CD4-positive, alpha-beta T cell treated with Interleukin-17A for 4 hours (primary cell): ENCODE measurements at regions not wholly inside any gene's neighbourhood (a gene's known extent, or its start where the extent isn't known, plus 50 kb on each side); places are given as distances from the start of the nearest gene placed in this dataset.

Source experiments
- DNase-seq: peaks from one replicate; pipeline ENCODE4 v3.0.0-alpha.2; 2020; ENCODE audit warnings: mixed read lengths

- DNase-seq, result no peak
Observed at GRCh38 chr6:47149554-47149953, 107.4 kb upstream of the ADGRF1 start.

- no peak for DNase-seq
Observed at GRCh38 chr6:47149066-47149465, 106.9 kb upstream of the ADGRF1 start.

GRCh38 chr6:47147836-47148344 is 105.8 kb upstream of the ADGRF1 start:
- DNase-seq, result no peak

GRCh38 chr6:47147175-47147727 is 105.1 kb upstream of the ADGRF1 start:
- no peak for DNase-seq

- DNase-seq, result no peak
Observed at GRCh38 chr6:47146431-47147174, 104.5 kb upstream of the ADGRF1 start.

- DNase-seq, result no peak
Observed at GRCh38 chr6:47145212-47145611, 103.1 kb upstream of the ADGRF1 start.

DNA sequence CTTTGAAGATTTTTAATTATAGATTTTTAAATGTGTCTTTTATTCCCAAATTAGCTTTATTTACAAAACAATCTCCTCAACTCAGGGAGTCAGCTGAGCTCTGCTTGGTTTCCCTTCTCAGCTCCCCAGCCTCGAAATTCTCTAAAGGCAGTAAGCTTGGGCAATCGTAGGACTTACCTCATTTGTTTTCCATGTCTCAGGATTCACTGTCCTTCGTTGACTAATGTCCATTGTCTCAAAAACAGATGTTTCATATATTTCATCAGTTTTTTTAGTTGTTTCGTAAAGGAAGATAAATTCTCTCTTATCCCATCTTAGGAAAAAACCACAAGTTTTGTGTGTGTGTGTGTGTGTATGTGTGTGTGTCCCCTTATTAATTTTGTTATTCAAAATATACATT is 102.2 kb upstream of the ADGRF1 start:
- DNase-seq, result no peak

- DNase-seq, result no peak
Observed at GRCh38 chr6:47141963-47142362, 99.8 kb upstream of the ADGRF1 start.

DNA sequence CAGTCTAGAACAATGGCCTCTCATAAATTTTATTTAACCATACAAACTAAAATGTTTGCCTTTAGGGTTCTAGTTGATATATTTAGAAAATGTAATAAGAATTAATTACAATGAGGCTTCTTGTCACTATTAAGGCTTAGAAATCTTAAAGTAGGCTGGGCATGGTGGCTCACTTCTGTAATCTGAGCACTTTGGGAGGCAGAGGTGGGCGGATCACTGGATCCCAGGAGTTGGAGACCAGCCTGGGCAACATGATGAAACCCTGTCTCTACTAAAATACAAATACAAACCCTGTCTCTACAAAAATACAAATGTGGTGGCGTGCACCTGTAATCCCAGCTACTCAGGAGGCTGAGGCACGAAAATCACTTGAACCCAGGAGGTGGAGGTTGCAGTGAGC is 99.0 kb upstream of the ADGRF1 start:
- no peak for DNase-seq

GRCh38 chr6:47138046-47138445 is 95.9 kb upstream of the ADGRF1 start:
- DNase-seq, result no peak

DNA sequence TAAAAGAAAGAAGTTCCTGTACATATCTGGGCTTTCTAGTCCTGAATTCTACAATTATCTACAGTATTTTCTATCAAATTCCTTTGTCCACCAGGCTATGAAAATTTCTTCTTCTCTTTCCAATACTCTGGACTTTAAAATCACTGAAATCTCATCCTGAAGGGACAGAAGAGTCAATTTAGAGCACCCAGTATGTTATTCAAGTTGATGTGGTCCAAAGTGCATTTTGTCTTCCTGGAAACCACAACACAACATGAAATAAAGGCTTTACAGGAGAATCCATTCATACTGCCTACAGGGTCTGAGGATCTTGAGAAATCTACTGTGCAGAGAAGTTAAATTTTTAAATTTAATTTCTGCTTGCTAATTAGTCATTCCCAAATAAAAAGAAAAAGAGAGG is 94.9 kb upstream of the ADGRF1 start:
- no peak for DNase-seq

DNA sequence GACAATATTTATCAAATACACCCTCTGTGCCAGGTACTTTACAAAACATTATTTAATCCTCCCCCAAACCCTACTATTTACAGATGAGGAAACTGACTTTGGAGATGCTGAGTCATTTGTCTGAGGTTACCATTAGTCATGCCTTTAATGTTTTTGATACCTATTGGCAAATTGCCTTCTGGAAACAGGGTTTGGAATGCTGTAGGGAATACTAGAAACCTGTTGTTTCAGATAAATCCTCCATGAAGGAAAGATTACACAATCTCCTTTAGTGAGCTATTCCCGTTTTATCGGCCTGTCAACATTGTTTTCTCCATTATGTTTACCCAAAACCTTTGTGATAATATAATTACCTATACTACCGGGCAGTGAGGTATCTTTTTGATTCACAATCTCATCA is 93.6 kb upstream of the ADGRF1 start:
- no peak for DNase-seq

GRCh38 chr6:47134476-47135189 is 92.5 kb upstream of the ADGRF1 start:
- no peak for DNase-seq

GRCh38 chr6:47133230-47134000 is 91.3 kb upstream of the ADGRF1 start:
- no peak for DNase-seq

GRCh38 chr6:47132724-47133123 is 90.6 kb upstream of the ADGRF1 start:
- DNase-seq, result no peak

DNA sequence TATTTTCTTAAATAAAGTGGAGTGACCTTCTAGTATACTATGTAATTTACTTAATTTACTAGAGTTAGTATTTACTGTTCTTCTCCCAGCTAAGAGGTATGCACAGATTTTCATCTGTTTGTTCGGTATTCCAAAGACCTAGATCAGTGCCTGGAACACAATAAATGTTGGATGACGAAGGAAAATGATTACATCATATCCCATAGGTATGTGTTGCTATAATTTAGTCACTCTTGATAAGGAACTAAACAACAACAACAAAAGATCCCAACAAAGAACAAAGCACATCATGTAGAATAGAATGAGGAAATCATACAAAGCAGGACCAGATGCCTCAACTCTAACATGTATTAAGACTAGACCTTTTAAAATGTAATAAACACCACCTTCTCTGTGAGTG is 89.6 kb upstream of the ADGRF1 start:
- DNase-seq, result no peak

- DNase-seq, result no peak
Observed at GRCh38 chr6:47130086-47130485, 88.0 kb upstream of the ADGRF1 start.

- no peak for DNase-seq
Observed at GRCh38 chr6:47129129-47129528, 87.0 kb upstream of the ADGRF1 start.

GRCh38 chr6:47126647-47127391 is 84.7 kb upstream of the ADGRF1 start:
- no peak for DNase-seq

GRCh38 chr6:47118611-47119010 is 76.5 kb upstream of the ADGRF1 start:
- DNase-seq, result no peak

- DNase-seq, result no peak
Observed at GRCh38 chr6:47117314-47117713, 75.2 kb upstream of the ADGRF1 start.

DNA sequence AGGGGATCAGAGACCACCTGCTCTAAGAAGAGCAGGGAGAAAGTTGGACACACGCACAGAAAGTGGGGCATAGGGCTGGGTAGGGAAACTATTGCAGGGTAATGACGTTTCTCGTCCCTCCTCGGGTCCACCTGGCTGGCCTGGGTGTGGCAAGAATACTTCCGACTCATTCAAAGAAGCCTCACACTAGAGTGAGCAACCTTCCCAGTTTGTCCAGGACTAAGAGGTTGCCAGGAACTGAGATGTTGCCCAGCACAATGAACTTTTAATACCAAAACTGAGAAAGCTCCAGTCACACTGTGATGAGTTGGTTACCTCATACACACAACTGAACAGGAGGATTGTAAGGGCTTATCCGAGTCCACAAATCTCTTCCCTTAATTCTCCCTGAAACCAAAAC is 74.5 kb upstream of the ADGRF1 start:
- DNase-seq, result no peak

- no peak for DNase-seq
Observed at GRCh38 chr6:47116086-47116485, 74.0 kb upstream of the ADGRF1 start.
